Psoas muscle (tissue), 7 donors: ENCODE measurements at regions not wholly inside any gene's neighbourhood (a gene's known extent, or its start where the extent isn't known, plus 50 kb on each side); places are given as distances from the start of the nearest gene placed in this dataset.

Experiments
- ATAC-seq, 4 donors: fragments of 200-7000 bp; cut with Tn5 transposase; one replicate each; pipeline ENCODE4 v1.9.1; 2020; ENCODE audit warnings: moderate library complexity in 3 of 4, mild to moderate bottlenecking in 2 of 4
- DNase-seq, 2 donors: peaks; one replicate each; pipeline ENCODE4 v3.0.0-alpha.2; 2020
- H3K27ac ChIP-seq: fragments of 200-600 bp; one replicate; pipeline ENCODE4 v1.8.0; 2022
- H3K27me3 ChIP-seq, 3 donors: fragments of 200-600 bp in 1 of 3; one replicate each; pipeline versions ENCODE4 v1.6.1 to v1.8.0; 2013 to 2022; ENCODE audit warnings: low read length in 2 of 3, mild to moderate bottlenecking in 2 of 3, moderate library complexity in 1 of 3; ENCODE audit not compliant: insufficient read depth in 3 of 3
- H3K36me3 ChIP-seq, 2 donors: fragments of 200-600 bp in 1 of 2; one replicate each; pipeline versions ENCODE4 v1.6.1 to v1.8.0; 2013 to 2022; ENCODE audit warnings: low read depth in 1 of 2, mild to moderate bottlenecking in 1 of 2, moderate library complexity in 1 of 2; ENCODE audit not compliant: insufficient read depth in 1 of 2
- H3K4me1 ChIP-seq: fragments of 200-600 bp; one replicate; pipeline ENCODE4 v1.8.0; 2022
- H3K4me3 ChIP-seq: fragments of 200-600 bp; one replicate; pipeline ENCODE4 v1.8.0; 2022; ENCODE audit warnings: mild to moderate bottlenecking
- H3K9me3 ChIP-seq: fragments of 200-600 bp; one replicate; pipeline ENCODE4 v1.8.0; 2022
- WGBS, 3 donors: extraction: QIAGEN DNeasy Blood & Tissue Kit; methylation state at CpG; one replicate each; pipeline versions ENCODE4 v1.1.6 to v1.1.7; 2013; 5-methylcytosine and 5-hydroxymethylcytosine counted together
- intact Hi-C, 2 donors: fragments of 100-400 bp; cut with DNase I; formaldehyde crosslinking; loops; one replicate each; pipeline versions ENCODE4 v1.11.0 to v1.14.2; 2022
- TF ChIP-seq, protein P1 (sequence below): fragments of 200-600 bp; IDR thresholded peaks from one replicate; pipeline ENCODE4 v1.8.0; 2022; ENCODE audit warnings: antibody characterized with exemption
- donor health status: healthy with polysubstance abuse.
- donor health status: DM: no; HTN: no; CAD: no; lungs with moderate emphysema.
- donor health status: Bipolar disorder and iron deficiency.
- donor health status: healthy.
- donor health status: DM: yes; HTN: yes; CAD: no.
- donor health status: DM: no; HTN: no; CAD: no.
- donor health status: DM: yes; HTN: yes; CAD: no.

GRCh38 chr11:134889832-134890231, 477.8 kb upstream of the B3GAT1 start:
- Histone ChIP-seq H3K4me1 (no peaks in the 10 kb centered on the region), H3K27me3 (peaks cover 0 to 2% (median 0%) of the 10 kb centered on the region in 3 donors), H3K4me3 (no peak overlapping the region), H3K36me3 (no peaks in the 10 kb centered on the region), H3K27ac (no peak overlapping the region), H3K9me3 (no peaks in the 10 kb centered on the region)
- no peak for ATAC-seq
- intact Hi-C loops: no loop called here
- TF ChIP-seq, protein P1, sequence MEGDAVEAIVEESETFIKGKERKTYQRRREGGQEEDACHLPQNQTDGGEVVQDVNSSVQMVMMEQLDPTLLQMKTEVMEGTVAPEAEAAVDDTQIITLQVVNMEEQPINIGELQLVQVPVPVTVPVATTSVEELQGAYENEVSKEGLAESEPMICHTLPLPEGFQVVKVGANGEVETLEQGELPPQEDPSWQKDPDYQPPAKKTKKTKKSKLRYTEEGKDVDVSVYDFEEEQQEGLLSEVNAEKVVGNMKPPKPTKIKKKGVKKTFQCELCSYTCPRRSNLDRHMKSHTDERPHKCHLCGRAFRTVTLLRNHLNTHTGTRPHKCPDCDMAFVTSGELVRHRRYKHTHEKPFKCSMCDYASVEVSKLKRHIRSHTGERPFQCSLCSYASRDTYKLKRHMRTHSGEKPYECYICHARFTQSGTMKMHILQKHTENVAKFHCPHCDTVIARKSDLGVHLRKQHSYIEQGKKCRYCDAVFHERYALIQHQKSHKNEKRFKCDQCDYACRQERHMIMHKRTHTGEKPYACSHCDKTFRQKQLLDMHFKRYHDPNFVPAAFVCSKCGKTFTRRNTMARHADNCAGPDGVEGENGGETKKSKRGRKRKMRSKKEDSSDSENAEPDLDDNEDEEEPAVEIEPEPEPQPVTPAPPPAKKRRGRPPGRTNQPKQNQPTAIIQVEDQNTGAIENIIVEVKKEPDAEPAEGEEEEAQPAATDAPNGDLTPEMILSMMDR: no peak
- WGBS, 3 donors: 77 to 81% (median 80%) methylated on average over 6 of the region's 6 CpGs
- no peak for DNase-seq

- 82 to 83% (median 82%) methylated on average over 10 of the region's 10 CpGs for WGBS, 3 donors
- no peak overlapping the region for H3K27ac ChIP-seq
- H3K27me3 ChIP-seq: peaks cover 0 to 2% (median 0%) of the 10 kb centered on the region in 3 donors
- no peaks in the 10 kb centered on the region for H3K9me3 ChIP-seq
- H3K4me1 ChIP-seq: no peaks in the 10 kb centered on the region
- no peak overlapping the region for H3K4me3 ChIP-seq
- ATAC-seq: no peak
- no peaks in the 10 kb centered on the region for H3K36me3 ChIP-seq
- TF ChIP-seq, protein P1: no peak
- DNase-seq: no peak
- intact Hi-C loops: no loop called here
Measured at GRCh38 chr11:134888821-134889220, 476.8 kb upstream of the B3GAT1 start.

DNA sequence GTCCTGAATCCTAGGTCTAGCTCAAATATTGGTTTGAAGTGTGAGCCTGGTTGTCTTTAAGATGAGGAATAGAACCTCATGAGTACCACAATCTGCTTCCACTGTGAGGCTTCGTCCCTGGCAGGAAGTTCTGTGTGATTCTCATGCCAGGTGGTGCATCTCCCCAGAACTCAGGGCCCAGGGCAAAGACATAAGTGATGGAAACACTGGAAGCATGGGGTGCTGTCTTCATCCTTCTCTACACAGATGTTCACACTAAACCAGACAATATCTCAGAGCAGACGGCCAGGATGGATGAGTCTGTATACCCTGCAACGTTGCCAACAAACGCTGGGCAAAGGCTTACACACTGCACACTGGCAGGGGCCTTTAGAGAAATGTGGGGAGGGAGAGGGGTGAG, 475.9 kb upstream of the B3GAT1 start:
- Histone ChIP-seq H3K27ac (no peak overlapping the region), H3K36me3 (no peaks in the 10 kb centered on the region), H3K27me3 (peaks cover 0 to 6% (median 2%) of the 10 kb centered on the region in 3 donors), H3K9me3 (no peaks in the 10 kb centered on the region), H3K4me1 (no peaks in the 10 kb centered on the region), H3K4me3 (no peak overlapping the region)
- intact Hi-C loops: no loop called here
- TF ChIP-seq, protein P1: no peak
- DNase-seq: no peak
- WGBS, 3 donors: 51 to 54% (median 54%) methylated on average over 4 of the region's 4 CpGs
- ATAC-seq: no peak

DNA sequence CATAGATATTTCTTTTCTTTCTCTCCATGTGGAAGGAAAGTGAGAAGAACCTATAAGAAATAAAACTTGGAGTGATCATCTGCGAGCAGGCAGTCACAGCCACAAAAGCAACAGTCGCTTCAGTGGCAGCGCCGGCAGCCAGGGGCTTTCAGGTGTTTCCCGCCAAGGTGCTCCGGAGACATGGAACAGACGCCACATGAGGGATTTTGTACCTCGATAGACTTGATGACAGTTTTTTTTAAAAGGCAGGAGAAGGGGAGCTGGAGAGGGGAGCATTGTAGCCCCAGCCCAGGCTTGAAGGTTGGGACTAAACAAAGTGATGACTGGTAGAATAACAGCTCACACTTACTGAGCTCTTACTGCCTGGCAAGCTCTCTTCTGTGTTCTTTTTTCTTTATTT, 471.4 kb upstream of the B3GAT1 start:
- Histone ChIP-seq H3K9me3 (no peaks in the 10 kb centered on the region), H3K4me1 (no peaks in the 10 kb centered on the region), H3K4me3 (no peak overlapping the region), H3K27ac (no peak overlapping the region), H3K36me3 (no peaks in the 10 kb centered on the region), H3K27me3 (peaks cover 0 to 11% (median 2%) of the 10 kb centered on the region in 3 donors)
- TF ChIP-seq, protein P1: no peak
- no peak for DNase-seq
- 68 to 71% (median 70%) methylated on average over 8 of the region's 8 CpGs for WGBS, 3 donors
- no peak for ATAC-seq
- intact Hi-C loops: no loop called here

- peaks cover 0 to 11% (median 2%) of the 10 kb centered on the region in 3 donors for H3K27me3 ChIP-seq
Measured at GRCh38 chr11:134882671-134883297, 470.7 kb upstream of the B3GAT1 start.

More at GRCh38 chr11:134882671-134883297, 470.7 kb upstream of the B3GAT1 start:
- no peak overlapping the region for H3K4me3 ChIP-seq
- ATAC-seq (no peak), DNase-seq (no peak)
- H3K36me3 ChIP-seq: no peaks in the 10 kb centered on the region
- H3K9me3 ChIP-seq: no peaks in the 10 kb centered on the region
- intact Hi-C loops: no loop called here
- H3K4me1 ChIP-seq: no peaks in the 10 kb centered on the region
- TF ChIP-seq, protein P1: no peak
- no peak overlapping the region for H3K27ac ChIP-seq
- WGBS, 3 donors: 61 to 62% (median 62%) methylated on average over 13 of the region's 13 CpGs
